ENCODE measurements at regions not wholly inside any gene's neighbourhood (a gene's known extent, or its start where the extent isn't known, plus 50 kb on each side); places are given as distances from the start of the nearest gene placed in this dataset.

DNA sequence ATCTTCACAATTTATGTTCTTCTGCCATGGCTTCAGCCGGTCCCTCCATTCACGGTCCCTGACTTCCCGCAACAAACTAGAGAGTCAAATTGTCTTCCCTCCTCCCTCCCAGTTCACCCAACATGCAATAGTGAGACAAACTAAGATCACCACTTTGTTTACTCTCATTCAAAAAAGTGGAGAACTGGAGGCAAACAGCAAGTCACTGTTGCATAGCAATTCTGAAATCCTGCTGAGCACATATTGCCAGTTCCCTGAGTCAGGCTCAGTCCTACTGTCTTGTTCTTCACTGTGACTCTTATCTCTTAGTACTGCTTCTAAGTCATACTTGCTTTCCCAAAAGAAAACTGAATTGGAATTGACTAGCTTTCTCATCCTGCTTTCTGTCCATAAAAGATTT lies 287.2 kb upstream of the SASH1 start:
- no peaks in the 10 kb centered on the region; the same call in 1 of the 2 replicates for H3K27me3 Mint-ChIP-seq (ENCODE audit: low read depth)
- ATAC-seq (no peak), DNase-seq (ENCODE audit: low spot score) (no peak)
- TF ChIP-seq, protein P1, sequence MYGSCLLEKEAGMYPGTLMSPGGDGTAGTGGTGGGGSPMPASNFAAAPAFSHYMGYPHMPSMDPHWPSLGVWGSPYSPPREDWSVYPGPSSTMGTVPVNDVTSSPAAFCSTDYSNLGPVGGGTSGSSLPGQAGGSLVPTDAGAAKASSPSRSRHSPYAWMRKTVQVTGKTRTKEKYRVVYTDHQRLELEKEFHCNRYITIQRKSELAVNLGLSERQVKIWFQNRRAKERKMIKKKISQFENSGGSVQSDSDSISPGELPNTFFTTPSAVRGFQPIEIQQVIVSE (CRISPR knock-in tag; IDR thresholded peaks at IDR 0.05; ENCODE audit: borderline replicate concordance), result no peak
- TF ChIP-seq RELA (CRISPR knock-in tag; IDR thresholded peaks at IDR 0.05; ENCODE audit: borderline replicate concordance) (no peak), FOXJ3 (CRISPR knock-in tag; IDR thresholded peaks at IDR 0.05; ENCODE audit: borderline replicate concordance) (no peak), NFYB (CRISPR knock-in tag; conservative IDR thresholded peaks at IDR 0.05; ENCODE audit: low read depth) (no peak), GRHL2 (CRISPR knock-in tag; IDR thresholded peaks at IDR 0.05; ENCODE audit: insufficient replicate concordance, severe bottlenecking) (no peak)
- TF ChIP-seq, protein P2, sequence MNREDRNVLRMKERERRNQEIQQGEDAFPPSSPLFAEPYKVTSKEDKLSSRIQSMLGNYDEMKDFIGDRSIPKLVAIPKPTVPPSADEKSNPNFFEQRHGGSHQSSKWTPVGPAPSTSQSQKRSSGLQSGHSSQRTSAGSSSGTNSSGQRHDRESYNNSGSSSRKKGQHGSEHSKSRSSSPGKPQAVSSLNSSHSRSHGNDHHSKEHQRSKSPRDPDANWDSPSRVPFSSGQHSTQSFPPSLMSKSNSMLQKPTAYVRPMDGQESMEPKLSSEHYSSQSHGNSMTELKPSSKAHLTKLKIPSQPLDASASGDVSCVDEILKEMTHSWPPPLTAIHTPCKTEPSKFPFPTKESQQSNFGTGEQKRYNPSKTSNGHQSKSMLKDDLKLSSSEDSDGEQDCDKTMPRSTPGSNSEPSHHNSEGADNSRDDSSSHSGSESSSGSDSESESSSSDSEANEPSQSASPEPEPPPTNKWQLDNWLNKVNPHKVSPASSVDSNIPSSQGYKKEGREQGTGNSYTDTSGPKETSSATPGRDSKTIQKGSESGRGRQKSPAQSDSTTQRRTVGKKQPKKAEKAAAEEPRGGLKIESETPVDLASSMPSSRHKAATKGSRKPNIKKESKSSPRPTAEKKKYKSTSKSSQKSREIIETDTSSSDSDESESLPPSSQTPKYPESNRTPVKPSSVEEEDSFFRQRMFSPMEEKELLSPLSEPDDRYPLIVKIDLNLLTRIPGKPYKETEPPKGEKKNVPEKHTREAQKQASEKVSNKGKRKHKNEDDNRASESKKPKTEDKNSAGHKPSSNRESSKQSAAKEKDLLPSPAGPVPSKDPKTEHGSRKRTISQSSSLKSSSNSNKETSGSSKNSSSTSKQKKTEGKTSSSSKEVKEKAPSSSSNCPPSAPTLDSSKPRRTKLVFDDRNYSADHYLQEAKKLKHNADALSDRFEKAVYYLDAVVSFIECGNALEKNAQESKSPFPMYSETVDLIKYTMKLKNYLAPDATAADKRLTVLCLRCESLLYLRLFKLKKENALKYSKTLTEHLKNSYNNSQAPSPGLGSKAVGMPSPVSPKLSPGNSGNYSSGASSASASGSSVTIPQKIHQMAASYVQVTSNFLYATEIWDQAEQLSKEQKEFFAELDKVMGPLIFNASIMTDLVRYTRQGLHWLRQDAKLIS (CRISPR knock-in tag; IDR thresholded peaks at IDR 0.05; ENCODE audit: borderline replicate concordance), result no peak
- TF ChIP-seq, protein P3, sequence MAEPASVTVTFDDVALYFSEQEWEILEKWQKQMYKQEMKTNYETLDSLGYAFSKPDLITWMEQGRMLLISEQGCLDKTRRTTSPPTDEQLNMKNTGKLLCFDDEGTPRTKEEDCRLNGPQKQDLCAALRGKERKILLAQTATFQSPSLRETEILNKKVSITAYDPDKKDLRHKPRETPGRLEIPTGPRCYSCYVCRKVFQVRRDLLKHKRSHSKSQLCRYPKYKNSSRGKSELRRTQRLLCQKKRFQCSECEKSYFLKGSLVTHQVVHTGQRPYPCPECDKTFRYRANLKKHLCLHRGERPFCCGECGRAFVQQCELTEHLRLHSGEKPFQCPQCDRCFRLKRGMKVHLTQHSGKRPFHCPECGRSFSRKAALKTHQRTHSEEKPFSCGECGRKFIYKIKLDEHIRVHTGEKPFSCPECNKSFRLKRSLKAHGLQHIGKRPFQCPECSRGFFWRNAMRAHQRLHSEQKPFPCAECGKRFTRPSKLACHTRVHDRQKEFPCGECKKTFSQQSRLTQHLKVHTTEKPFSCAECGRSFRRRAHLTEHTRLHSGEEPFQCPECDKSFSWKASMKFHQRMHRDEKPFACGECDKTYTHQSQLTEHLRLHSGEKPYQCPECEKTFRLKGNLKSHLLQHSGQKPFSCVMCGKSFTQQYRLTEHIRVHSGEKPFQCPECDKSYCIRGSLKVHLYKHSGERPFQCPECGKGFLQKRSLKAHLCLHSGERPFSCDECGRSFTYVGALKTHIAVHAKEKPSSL (CRISPR knock-in tag; conservative IDR thresholded peaks at IDR 0.05), result no peak
- TF ChIP-seq, protein P4, sequence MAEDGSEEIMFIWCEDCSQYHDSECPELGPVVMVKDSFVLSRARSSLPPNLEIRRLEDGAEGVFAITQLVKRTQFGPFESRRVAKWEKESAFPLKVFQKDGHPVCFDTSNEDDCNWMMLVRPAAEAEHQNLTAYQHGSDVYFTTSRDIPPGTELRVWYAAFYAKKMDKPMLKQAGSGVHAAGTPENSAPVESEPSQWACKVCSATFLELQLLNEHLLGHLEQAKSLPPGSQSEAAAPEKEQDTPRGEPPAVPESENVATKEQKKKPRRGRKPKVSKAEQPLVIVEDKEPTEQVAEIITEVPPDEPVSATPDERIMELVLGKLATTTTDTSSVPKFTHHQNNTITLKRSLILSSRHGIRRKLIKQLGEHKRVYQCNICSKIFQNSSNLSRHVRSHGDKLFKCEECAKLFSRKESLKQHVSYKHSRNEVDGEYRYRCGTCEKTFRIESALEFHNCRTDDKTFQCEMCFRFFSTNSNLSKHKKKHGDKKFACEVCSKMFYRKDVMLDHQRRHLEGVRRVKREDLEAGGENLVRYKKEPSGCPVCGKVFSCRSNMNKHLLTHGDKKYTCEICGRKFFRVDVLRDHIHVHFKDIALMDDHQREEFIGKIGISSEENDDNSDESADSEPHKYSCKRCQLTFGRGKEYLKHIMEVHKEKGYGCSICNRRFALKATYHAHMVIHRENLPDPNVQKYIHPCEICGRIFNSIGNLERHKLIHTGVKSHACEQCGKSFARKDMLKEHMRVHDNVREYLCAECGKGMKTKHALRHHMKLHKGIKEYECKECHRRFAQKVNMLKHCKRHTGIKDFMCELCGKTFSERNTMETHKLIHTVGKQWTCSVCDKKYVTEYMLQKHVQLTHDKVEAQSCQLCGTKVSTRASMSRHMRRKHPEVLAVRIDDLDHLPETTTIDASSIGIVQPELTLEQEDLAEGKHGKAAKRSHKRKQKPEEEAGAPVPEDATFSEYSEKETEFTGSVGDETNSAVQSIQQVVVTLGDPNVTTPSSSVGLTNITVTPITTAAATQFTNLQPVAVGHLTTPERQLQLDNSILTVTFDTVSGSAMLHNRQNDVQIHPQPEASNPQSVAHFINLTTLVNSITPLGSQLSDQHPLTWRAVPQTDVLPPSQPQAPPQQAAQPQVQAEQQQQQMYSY (CRISPR knock-in tag; IDR thresholded peaks at IDR 0.05), result no peak
- no peaks in the 10 kb centered on the region for H3K4me1 Mint-ChIP-seq
- ChIA-PET CTCF (no interaction called here), POLR2A (no interaction called here)
- no peak overlapping the region for H3K27ac Mint-ChIP-seq
- no peak overlapping the region for H3K4me3 Mint-ChIP-seq
- H3K9me3 Mint-ChIP-seq, result peaks cover 67% of the 10 kb centered on the region
- peaks cover 20% of the 10 kb centered on the region for H3K36me3 Mint-ChIP-seq

DNA sequence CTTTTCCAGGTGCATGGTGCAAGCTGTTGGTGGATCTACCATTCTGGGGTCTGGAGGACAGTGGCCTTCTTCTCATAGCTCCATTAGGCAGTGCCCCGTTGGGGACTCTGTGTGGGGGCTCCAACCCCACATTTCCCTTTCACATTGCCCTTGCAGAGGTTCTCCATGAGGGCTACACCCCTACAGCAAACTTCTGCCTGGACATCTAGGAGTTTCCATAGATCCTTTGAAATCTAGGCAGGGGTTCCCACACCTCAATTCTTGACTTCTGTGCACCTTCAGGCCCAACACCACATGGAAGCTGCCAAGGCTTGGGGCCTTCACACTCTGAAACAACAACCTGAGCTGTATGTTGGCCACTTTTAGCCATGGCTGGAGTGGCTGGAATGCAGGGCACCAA lies 282.8 kb upstream of the SASH1 start:
- no peak for ATAC-seq
- Mint-ChIP-seq H3K27ac (no peak overlapping the region), H3K36me3 (peaks cover 30% of the 10 kb centered on the region), H3K4me3 (no peak overlapping the region), H3K4me1 (no peaks in the 10 kb centered on the region), H3K27me3 (ENCODE audit: low read depth) (no peaks in the 10 kb centered on the region), H3K9me3 (peaks cover 88% of the 10 kb centered on the region)
- DNase-seq (ENCODE audit: low spot score), result no peak
- CTCF ChIA-PET, result no interaction called here
- POLR2A ChIA-PET, result no interaction called here
- TF ChIP-seq TCF7 (CRISPR knock-in tag; IDR thresholded peaks at IDR 0.05; ENCODE audit: low read depth), result no peak
- TF ChIP-seq, protein P5, sequence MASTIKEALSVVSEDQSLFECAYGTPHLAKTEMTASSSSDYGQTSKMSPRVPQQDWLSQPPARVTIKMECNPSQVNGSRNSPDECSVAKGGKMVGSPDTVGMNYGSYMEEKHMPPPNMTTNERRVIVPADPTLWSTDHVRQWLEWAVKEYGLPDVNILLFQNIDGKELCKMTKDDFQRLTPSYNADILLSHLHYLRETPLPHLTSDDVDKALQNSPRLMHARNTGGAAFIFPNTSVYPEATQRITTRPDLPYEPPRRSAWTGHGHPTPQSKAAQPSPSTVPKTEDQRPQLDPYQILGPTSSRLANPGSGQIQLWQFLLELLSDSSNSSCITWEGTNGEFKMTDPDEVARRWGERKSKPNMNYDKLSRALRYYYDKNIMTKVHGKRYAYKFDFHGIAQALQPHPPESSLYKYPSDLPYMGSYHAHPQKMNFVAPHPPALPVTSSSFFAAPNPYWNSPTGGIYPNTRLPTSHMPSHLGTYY (CRISPR knock-in tag; IDR thresholded peaks at IDR 0.05), result no peak
- TF ChIP-seq ZNF317 (CRISPR knock-in tag; IDR thresholded peaks at IDR 0.05; ENCODE audit: borderline replicate concordance, low read depth), result no peak
- TF ChIP-seq CREB1 (CRISPR knock-in tag; IDR thresholded peaks at IDR 0.05), result no peak
- no peak for TF ChIP-seq MYBL2 (CRISPR knock-in tag; IDR thresholded peaks at IDR 0.05)
- TF ChIP-seq, protein P6, sequence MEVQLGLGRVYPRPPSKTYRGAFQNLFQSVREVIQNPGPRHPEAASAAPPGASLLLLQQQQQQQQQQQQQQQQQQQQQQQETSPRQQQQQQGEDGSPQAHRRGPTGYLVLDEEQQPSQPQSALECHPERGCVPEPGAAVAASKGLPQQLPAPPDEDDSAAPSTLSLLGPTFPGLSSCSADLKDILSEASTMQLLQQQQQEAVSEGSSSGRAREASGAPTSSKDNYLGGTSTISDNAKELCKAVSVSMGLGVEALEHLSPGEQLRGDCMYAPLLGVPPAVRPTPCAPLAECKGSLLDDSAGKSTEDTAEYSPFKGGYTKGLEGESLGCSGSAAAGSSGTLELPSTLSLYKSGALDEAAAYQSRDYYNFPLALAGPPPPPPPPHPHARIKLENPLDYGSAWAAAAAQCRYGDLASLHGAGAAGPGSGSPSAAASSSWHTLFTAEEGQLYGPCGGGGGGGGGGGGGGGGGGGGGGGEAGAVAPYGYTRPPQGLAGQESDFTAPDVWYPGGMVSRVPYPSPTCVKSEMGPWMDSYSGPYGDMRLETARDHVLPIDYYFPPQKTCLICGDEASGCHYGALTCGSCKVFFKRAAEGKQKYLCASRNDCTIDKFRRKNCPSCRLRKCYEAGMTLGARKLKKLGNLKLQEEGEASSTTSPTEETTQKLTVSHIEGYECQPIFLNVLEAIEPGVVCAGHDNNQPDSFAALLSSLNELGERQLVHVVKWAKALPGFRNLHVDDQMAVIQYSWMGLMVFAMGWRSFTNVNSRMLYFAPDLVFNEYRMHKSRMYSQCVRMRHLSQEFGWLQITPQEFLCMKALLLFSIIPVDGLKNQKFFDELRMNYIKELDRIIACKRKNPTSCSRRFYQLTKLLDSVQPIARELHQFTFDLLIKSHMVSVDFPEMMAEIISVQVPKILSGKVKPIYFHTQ (CRISPR knock-in tag; IDR thresholded peaks at IDR 0.05), result no peak
- no peak for TF ChIP-seq ZNF138 (CRISPR knock-in tag; conservative IDR thresholded peaks at IDR 0.05)
- no peak for TF ChIP-seq OVOL2 (CRISPR knock-in tag; IDR thresholded peaks at IDR 0.05; ENCODE audit: borderline replicate concordance)
- TF ChIP-seq, protein P7, sequence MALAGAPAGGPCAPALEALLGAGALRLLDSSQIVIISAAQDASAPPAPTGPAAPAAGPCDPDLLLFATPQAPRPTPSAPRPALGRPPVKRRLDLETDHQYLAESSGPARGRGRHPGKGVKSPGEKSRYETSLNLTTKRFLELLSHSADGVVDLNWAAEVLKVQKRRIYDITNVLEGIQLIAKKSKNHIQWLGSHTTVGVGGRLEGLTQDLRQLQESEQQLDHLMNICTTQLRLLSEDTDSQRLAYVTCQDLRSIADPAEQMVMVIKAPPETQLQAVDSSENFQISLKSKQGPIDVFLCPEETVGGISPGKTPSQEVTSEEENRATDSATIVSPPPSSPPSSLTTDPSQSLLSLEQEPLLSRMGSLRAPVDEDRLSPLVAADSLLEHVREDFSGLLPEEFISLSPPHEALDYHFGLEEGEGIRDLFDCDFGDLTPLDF (CRISPR knock-in tag; IDR thresholded peaks at IDR 0.05), result no peak
- no peak for TF ChIP-seq ELF4 (CRISPR knock-in tag; IDR thresholded peaks at IDR 0.05; ENCODE audit: low read depth)
- TF ChIP-seq TP53 (CRISPR knock-in tag; IDR thresholded peaks at IDR 0.05), result no peak
- no peak for TF ChIP-seq ESRRA (CRISPR knock-in tag; IDR thresholded peaks at IDR 0.05; ENCODE audit: borderline replicate concordance)
